GM10266 (cell line): ENCODE measurements at regions not wholly inside any gene's neighbourhood (a gene's known extent, or its start where the extent isn't known, plus 50 kb on each side); places are given as distances from the start of the nearest gene placed in this dataset.
"Not testable (repeated sequence)": the region's sequence is repeated elsewhere in the genome, so short reads cannot be mapped to it uniquely, and the experiment has no call there.

ENCODE experiments used
- DNase-seq: peaks from one replicate; pipeline ENCODE4 v3.0.0; 2012; ENCODE audit errors: extremely low spot score
- TF ChIP-seq, protein P1 (sequence below): IDR thresholded peaks from 2 replicates; pipeline ENCODE4 v1.5.1; 2012; ENCODE audit warnings: mild to moderate bottlenecking, low read depth; ENCODE audit not compliant: control insufficient read depth, insufficient read depth; ENCODE audit errors: missing control alignments

DNA sequence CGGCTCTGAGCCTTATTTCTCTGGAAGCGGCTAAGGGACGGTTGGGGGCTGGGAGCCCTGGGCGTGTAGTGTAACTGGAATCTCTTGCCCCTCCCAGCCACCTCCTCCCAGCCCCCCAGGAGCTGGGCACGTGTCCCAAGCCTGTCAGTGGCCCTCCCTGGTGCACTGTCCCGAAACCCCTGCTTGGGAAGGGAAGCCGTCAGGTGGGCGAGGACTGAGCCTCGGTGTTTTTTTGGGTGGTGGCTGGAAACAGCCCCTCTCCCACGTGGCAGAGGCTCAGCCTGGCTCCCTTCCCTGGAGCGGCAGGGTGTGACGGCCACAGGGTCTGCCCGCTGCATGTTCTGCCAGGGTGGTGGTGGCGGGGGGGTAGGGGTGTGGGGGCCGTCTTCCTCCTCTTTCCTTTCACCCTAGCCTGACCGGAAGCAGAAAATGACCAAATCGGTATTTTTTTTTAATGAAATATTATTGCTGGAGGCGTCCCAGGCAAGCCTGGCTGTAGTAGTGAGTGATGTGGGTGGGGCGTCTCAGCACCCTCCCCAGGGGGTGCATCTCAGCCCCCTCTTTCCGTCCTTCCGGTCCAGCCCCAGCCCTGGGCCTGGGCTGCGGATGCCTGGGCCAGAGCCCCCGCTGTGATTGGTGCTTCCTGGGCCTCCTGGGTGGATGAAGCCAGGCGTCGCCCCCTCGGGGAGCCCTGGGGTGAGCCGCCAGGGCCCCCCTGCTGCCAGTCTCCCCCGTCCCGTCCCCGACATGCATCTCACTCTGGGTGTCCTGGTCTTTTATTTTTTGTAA is 58.8 kb upstream of the GOLGA8A start:
- TF ChIP-seq, protein P1, sequence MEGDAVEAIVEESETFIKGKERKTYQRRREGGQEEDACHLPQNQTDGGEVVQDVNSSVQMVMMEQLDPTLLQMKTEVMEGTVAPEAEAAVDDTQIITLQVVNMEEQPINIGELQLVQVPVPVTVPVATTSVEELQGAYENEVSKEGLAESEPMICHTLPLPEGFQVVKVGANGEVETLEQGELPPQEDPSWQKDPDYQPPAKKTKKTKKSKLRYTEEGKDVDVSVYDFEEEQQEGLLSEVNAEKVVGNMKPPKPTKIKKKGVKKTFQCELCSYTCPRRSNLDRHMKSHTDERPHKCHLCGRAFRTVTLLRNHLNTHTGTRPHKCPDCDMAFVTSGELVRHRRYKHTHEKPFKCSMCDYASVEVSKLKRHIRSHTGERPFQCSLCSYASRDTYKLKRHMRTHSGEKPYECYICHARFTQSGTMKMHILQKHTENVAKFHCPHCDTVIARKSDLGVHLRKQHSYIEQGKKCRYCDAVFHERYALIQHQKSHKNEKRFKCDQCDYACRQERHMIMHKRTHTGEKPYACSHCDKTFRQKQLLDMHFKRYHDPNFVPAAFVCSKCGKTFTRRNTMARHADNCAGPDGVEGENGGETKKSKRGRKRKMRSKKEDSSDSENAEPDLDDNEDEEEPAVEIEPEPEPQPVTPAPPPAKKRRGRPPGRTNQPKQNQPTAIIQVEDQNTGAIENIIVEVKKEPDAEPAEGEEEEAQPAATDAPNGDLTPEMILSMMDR = no peak
- no peak for DNase-seq

DNA sequence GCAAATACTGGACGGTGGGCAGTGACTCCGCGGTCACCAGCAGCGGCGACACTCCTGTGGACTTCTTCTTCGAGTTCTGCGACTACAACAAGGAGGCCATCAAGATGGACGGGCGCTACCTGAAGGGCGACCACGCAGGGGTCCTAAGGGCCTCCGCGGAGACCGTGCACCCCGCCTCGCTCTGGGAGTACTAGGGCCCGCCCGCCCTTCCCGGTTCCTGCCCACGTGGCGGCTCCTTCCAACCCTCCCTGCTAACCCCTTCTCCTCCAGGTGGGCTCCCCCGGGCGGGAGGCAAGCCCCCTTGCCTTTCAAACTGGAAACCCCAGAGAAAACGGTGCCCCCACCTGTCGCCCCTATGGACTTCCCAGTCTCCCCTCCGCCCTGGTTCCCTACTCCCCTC is 58.1 kb upstream of the GOLGA8A start:
- DNase-seq = not testable (repeated sequence)

DNA sequence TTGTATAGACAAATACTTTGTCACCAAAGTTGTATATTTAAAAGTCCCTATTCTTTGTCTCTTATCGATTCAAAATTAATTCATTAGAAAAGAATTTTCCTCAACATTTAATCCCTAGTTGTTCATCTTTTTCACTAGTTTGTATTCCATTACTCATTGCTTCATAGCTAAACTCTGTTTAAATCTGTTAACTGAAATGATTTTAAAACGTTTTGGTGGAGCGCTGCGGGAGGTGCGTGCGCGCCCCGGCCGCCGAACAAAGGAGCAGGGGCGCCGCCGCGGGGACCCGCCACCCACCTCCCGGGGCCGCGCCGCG is 56.4 kb upstream of the GOLGA8A start:
- DNase-seq = no peak
- TF ChIP-seq, protein P1 = no peak

DNA sequence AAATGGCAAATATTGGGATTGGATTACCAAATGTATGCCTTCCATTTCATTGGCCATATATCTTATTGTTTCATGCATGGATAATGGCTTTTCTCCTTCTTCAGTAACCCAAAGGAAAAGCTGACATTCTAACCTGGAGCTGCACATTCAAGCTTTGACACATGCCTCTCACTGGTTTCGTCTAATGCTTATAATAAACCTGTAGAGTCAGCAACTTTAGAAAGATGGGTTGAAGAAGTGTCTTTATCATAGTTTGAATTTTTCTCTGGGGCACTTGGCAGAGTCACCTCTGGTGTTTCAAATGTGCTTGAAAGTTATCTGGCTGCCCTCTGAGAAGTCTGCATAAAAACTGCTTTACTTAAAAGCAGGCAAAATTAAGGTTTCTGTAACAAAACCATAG is 55.4 kb upstream of the GOLGA8A start:
- TF ChIP-seq, protein P1 = no peak
- DNase-seq = no peak

DNA sequence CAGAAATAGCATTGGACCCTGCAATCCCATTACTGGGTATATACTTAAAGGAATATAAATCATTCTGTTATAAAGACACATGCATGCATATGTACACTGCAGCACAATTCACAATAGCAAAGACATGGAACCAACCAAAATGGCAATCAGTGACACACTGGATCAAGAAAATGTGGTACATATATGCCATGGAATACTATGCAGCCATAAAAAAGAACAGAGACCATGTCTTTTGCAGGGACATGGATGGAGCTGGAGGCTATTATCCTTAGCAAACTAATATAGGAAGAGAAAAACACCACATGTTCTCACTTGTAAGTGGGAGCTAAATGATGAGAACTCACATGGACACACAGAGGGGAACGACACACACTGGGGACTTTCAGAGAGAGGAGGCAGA is 53.9 kb upstream of the GOLGA8A start:
- not testable (repeated sequence) for DNase-seq

DNA sequence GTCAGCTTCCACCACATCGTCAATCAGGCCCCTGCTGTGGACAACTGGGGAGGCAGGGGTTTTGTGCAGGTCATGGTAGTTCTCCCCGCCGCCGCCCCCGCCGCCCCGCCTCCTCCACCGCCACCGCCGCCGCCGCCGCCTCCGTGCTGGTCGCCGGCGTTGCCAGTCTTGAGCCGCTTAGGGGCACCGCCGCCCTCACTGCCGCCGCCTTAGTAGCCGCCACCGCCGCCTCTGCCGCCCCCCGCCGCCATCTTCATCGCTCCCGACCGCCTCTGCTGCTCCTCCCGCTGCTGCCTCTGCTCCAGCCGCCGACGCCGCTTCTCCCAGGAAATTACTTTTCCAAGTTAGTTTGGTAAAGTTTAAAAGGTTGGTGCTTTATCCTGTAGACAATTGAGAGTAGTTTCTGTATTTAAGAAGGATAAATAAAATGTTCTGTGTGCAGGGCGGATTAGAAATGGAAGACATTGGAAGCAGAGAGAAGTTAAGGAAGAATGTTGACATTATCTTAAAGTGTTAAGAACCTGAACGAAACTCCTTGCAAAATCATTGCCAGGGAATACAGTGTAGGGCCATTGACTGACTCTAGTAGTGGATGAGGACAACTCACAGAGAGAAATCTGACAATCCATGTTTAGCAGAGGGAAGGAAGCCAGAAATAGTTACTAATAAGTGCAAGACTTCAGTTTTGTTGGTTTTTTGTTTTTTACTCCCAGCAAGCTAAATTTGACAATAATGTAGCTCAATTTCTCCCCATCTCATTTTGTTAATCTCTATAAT is 53.0 kb upstream of the GOLGA8A start:
- no peak for DNase-seq
- TF ChIP-seq, protein P1 = no peak

DNA sequence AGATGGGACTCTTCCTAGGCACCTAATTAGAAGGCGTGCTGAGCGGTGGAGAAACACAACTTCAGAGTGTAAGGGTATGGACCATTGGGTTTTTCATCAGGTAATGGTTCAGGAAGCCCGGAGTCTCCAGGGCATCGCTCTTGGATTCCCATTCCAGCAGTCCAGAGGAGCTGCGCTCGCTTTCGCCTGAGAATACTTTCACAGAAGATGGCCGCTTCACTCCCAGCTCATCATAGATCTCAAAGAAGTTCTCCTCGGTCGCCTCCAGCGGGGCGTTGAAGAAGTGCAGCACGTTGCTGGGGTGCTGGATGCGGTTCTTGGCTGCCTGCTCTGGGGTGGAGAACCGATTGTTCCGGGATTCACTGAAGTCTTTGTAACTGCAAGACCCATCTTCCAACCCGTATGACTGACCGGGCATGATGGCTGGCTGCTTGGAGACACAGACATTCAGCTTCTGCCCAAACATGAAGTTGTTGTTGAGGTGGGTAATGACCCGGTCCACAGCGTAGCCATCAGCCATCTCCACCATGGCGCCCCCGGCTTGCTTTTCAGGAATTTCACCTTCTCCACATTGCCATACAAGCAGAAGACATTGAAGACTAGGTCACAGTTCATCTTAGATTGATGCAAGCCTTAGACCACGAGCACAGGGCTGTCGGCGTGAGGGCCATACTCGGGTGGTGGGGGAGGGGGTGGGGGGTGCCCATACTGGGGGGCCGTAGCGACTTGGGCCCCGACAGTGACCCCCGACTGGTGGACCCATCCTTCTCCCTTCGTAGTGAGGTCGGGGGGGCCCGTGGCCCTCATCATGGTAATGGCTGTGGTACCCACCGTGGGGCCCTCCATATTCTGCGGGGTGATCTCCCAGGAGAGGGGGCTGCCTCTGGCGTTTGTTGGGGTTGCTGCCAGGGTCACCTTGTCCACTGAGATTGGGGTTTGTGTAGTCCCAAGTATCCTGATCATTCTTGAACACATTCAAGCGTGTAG is 51.7 kb upstream of the GOLGA8A start:
- DNase-seq = not testable (repeated sequence)
